ENCODE measurements at regions not wholly inside any gene's neighbourhood (a gene's known extent, or its start where the extent isn't known, plus 50 kb on each side); places are given as distances from the start of the nearest gene placed in this dataset.

DNA sequence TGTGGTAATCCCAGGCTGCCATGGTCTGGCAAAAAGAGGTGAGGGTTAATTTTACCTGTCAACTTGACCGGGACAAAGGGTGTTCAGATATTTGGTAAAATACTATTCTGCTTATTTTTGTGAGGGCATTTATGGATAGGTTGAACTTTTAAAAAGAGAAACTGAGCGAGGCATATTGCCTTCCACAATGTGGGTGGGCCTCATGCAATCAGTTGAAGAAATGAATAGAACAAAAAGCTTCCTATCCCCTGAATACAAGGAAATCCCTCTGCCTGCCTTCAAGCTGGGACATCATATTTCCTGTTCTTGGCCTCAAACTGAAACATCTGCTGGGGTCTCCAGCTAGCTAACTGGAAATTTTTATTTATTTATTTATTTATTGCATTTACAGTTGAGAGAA, 734.7 kb downstream of the IRX1 start:
- TF ChIP-seq, protein P1, sequence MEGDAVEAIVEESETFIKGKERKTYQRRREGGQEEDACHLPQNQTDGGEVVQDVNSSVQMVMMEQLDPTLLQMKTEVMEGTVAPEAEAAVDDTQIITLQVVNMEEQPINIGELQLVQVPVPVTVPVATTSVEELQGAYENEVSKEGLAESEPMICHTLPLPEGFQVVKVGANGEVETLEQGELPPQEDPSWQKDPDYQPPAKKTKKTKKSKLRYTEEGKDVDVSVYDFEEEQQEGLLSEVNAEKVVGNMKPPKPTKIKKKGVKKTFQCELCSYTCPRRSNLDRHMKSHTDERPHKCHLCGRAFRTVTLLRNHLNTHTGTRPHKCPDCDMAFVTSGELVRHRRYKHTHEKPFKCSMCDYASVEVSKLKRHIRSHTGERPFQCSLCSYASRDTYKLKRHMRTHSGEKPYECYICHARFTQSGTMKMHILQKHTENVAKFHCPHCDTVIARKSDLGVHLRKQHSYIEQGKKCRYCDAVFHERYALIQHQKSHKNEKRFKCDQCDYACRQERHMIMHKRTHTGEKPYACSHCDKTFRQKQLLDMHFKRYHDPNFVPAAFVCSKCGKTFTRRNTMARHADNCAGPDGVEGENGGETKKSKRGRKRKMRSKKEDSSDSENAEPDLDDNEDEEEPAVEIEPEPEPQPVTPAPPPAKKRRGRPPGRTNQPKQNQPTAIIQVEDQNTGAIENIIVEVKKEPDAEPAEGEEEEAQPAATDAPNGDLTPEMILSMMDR (IDR thresholded peaks at IDR 0.05): no peak
- no peak for TF ChIP-seq EZH2 (IDR thresholded peaks at IDR 0.05; ENCODE audit: borderline replicate concordance, insufficient read depth, low read depth, low read length, poor library complexity, severe bottlenecking)
